ENCODE measurements at regions not wholly inside any gene's neighbourhood (a gene's known extent, or its start where the extent isn't known, plus 50 kb on each side); places are given as distances from the start of the nearest gene placed in this dataset.

GRCh38 chr22:22786301-22787115, 101.1 kb upstream of the IGLL5 start:
- no peak for TF ChIP-seq EZH2 (IDR thresholded peaks at IDR 0.05; ENCODE audit: low read depth)
- no peak for TF ChIP-seq CTCF (conservative IDR thresholded peaks at IDR 0.05)

Measured in PC-9 (cell line).